Lung (tissue), 11 donors: ENCODE measurements at regions not wholly inside any gene's neighbourhood (a gene's known extent, or its start where the extent isn't known, plus 50 kb on each side); places are given as distances from the start of the nearest gene placed in this dataset.
A peak's percentile ranks its signal among the peaks of the same experiment; 100 is the strongest.

ENCODE experiments used
- ATAC-seq: fragments of 200-7000 bp; cut with Tn5 transposase; one replicate; pipeline ENCODE4 v1.9.1; 2020; ENCODE audit warnings: moderate number of reproducible peaks; ENCODE audit not compliant: insufficient read depth, low FRiP score
- DNase-seq, 3 donors: peaks; one replicate each; pipeline ENCODE4 v3.0.0-alpha.2; 2013 to 2017
- H3K27ac ChIP-seq, 2 donors: one replicate each; pipeline ENCODE4 v1.5.1; 2013; ENCODE audit warnings: mild to moderate bottlenecking in 2 of 2, moderate library complexity in 2 of 2, control low read depth in 1 of 2, inconsistent platforms in 1 of 2, low read depth in 1 of 2, low read length in 1 of 2
- H3K27me3 ChIP-seq, 3 donors: one replicate each; pipeline ENCODE4 v1.5.1; 2013; ENCODE audit warnings: low read length in 2 of 3; ENCODE audit not compliant: control insufficient read depth in 3 of 3, insufficient read depth in 3 of 3
- H3K36me3 ChIP-seq, 4 donors: one replicate each; pipeline ENCODE4 v1.5.1; 2013; ENCODE audit warnings: low read length in 4 of 4, mild to moderate bottlenecking in 1 of 4, moderate library complexity in 1 of 4; ENCODE audit not compliant: control insufficient read depth in 4 of 4, insufficient read depth in 4 of 4
- H3K4me1 ChIP-seq, 5 donors: one replicate each; pipeline ENCODE4 v1.5.1; 2013; ENCODE audit warnings: low read length in 5 of 5, mild to moderate bottlenecking in 2 of 5, moderate library complexity in 1 of 5; ENCODE audit not compliant: control insufficient read depth in 5 of 5, insufficient read depth in 5 of 5
- H3K4me3 ChIP-seq: one replicate; pipeline ENCODE4 v1.5.1; 2013; ENCODE audit warnings: mild to moderate bottlenecking, control low read depth, moderate library complexity
- H3K9ac ChIP-seq, 2 donors: one replicate each; pipeline ENCODE4 v1.5.1; 2013; ENCODE audit warnings: low read length in 2 of 2, control low read depth in 1 of 2; ENCODE audit not compliant: insufficient read depth in 1 of 2
- H3K9me3 ChIP-seq, 4 donors: one replicate each; pipeline ENCODE4 v1.5.1; 2013; ENCODE audit warnings: low read length in 3 of 4, mild to moderate bottlenecking in 1 of 4, moderate library complexity in 1 of 4; ENCODE audit not compliant: control insufficient read depth in 4 of 4, insufficient read depth in 3 of 4
- CTCF ChIP-seq: IDR thresholded peaks from 2 replicates; pipeline ENCODE4 v1.5.1; 2012; ENCODE audit warnings: mild to moderate bottlenecking; ENCODE audit errors: control extremely low read depth, extremely low read depth
- WGBS, 2 donors: extraction: QIAGEN DNeasy Blood & Tissue Kit; methylation state at CpG; one replicate each; pipeline ENCODE4 v1.1.7; 2013; 5-methylcytosine and 5-hydroxymethylcytosine counted together
- donor health status: control.
- donor health status: control.
- donor health status: Bipolar disorder and iron deficiency.
- donor health status: healthy.
- donor health status: DM: yes; HTN: yes; CAD: no.

GRCh38 chr1:147815503-147815902, 55.1 kb upstream of the GJA5 start:
- Histone ChIP-seq H3K9me3 (peaks cover 0 to 2% (median 0%) of the 10 kb centered on the region in 4 donors), H3K27ac (no peak overlapping the region), H3K36me3 (no peaks in the 10 kb centered on the region), H3K27me3 (no peaks in the 10 kb centered on the region), H3K4me1 (peaks cover 0 to 55% (median 8%) of the 10 kb centered on the region in 5 donors), H3K4me3 (no peak overlapping the region), H3K9ac (no peak overlapping the region)
- DNase-seq (no peak), ATAC-seq (no peak)
- WGBS, 2 donors, result 87 to 88% methylated on average over 2 of the region's 2 CpGs
- no peak for TF ChIP-seq CTCF

- DNase-seq (no peak), ATAC-seq (no peak)
- Histone ChIP-seq H3K4me1 (peaks cover 1 to 63% (median 12%) of the 10 kb centered on the region in 5 donors), H3K27me3 (peaks cover 0 to 3% (median 0%) of the 10 kb centered on the region in 3 donors), H3K4me3 (no peak overlapping the region), H3K9ac (no peak overlapping the region), H3K36me3 (no peaks in the 10 kb centered on the region), H3K9me3 (peaks cover 0 to 2% (median 0%) of the 10 kb centered on the region in 4 donors), H3K27ac (peak overlapping the region in 1 of 2 donors; percentile 81)
- 74 to 86% methylated on average over 4 of the region's 4 CpGs for WGBS, 2 donors
- no peak for TF ChIP-seq CTCF
Measured at GRCh38 chr1:147820761-147821297, 60.4 kb upstream of the GJA5 start.

- DNase-seq (peak; percentile 96 to 100 (median 100)), ATAC-seq (peak; percentile 12)
- H3K9me3 ChIP-seq, result peaks cover 0 to under 1% (median 0%) of the 10 kb centered on the region in 4 donors
- peak overlapping the region in 1 of 2 donors; percentile 81 for H3K27ac ChIP-seq
- no peak for TF ChIP-seq CTCF
- H3K9ac ChIP-seq, result no peak overlapping the region
- no peaks in the 10 kb centered on the region for H3K36me3 ChIP-seq
- 59 to 80% methylated on average over 2 of the region's 2 CpGs for WGBS, 2 donors
- H3K27me3 ChIP-seq, result peaks cover 0 to 3% (median 0%) of the 10 kb centered on the region in 3 donors
- peaks cover 1 to 58% (median 12%) of the 10 kb centered on the region in 5 donors for H3K4me1 ChIP-seq
- no peak overlapping the region for H3K4me3 ChIP-seq
Measured at GRCh38 chr1:147821883-147822282, 61.5 kb upstream of the GJA5 start.

- DNase-seq (peak; percentile 83 to 99 (median 98)), ATAC-seq (peak; percentile 42)
- Histone ChIP-seq H3K36me3 (no peaks in the 10 kb centered on the region), H3K9ac (no peak overlapping the region), H3K9me3 (no peaks in the 10 kb centered on the region), H3K27ac (peak overlapping the region in 1 of 2 donors; percentile 63), H3K4me1 (peaks cover 1 to 58% (median 12%) of the 10 kb centered on the region in 5 donors), H3K4me3 (no peak overlapping the region), H3K27me3 (peaks cover 0 to 3% (median 0%) of the 10 kb centered on the region in 3 donors)
- WGBS, 2 donors, result 68 to 89% methylated on average over 1 of the region's 1 CpG
- no peak for TF ChIP-seq CTCF
Measured at GRCh38 chr1:147822292-147822691, 61.9 kb upstream of the GJA5 start.
